HCT116 (cell line): ENCODE measurements at regions not wholly inside any gene's neighbourhood (a gene's known extent, or its start where the extent isn't known, plus 50 kb on each side); places are given as distances from the start of the nearest gene placed in this dataset.

Experiments used
- ATAC-seq: fragments of 200-7000 bp; cut with Tn5 transposase; 2 replicates; pipeline ENCODE4 v1.9.1; 2020; ENCODE audit warnings: mild to moderate bottlenecking, moderate library complexity
- BruUV-seq: library from RNA; stranded (reverse); fragments of 400-500 nt; replicated peaks from 2 replicates; lab custom pipeline; 2021; lab: Mats Ljungman, UMichigan
- CTCF ChIA-PET: fragments of 300-600 bp; sonication (Branson Sonifier 250); formaldehyde crosslinking; loops from one replicate; lab custom pipeline; 2021; ENCODE audit warnings: antibody characterized with exemption; lab: Charles Lee
- POLR2A ChIA-PET: fragments of 300-600, 350-600 bp; sonication (Branson Sonifier 250); formaldehyde crosslinking; loops from one replicate; lab custom pipeline; 2021; ENCODE audit warnings: antibody characterized with exemption; lab: Charles Lee
- RAD21 ChIA-PET, 2 experiments: fragments of 300-600 bp; sonication (Branson Sonifier 250); formaldehyde crosslinking; loops; one replicate each; lab custom pipeline; 2023; ENCODE audit warnings: low total read pairs in 2 of 2; ENCODE audit not compliant: uncharacterized antibody in 2 of 2, unreplicated experiment in 2 of 2, low non-redundant PET in 1 of 2; lab: Charles Lee
- DNase-seq: peaks from one replicate; pipeline ENCODE4 v3.0.0-alpha.2; 2010; ENCODE audit warnings: low read depth, low spot score
- H2AFZ ChIP-seq: fragments of 200-600 bp; shearing (Covaris generic), sonication (generic); 2 replicates; pipeline ENCODE4 v1.6.1; 2017; ENCODE audit warnings: low read depth, mixed run types, mixed read lengths, antibody characterized with exemption, low read length; ENCODE audit not compliant: poor library complexity, severe bottlenecking
- H3K27ac ChIP-seq: 2 replicates; pipeline ENCODE4 v1.5.1; 2012; ENCODE audit warnings: low read depth, low read length
- H3K27me3 ChIP-seq: fragments of 200-600 bp; sonication (generic); 2 replicates; pipeline ENCODE4 v1.6.1; 2016; ENCODE audit warnings: mixed run types, low read length, mixed read lengths; ENCODE audit not compliant: insufficient read depth
- H3K36me3 ChIP-seq, 2 experiments: fragments of 200-500 bp in 1 of 2; fragments of 200-600 bp in 1 of 2; sonication (Bioruptor generic) in 1 of 2; sonication (generic) in 1 of 2; 2 replicates each; pipeline versions ENCODE4 v1.5.1 to v1.6.1; 2014 to 2016; ENCODE audit warnings: low read length in 2 of 2, inconsistent platforms in 1 of 2, mixed read lengths in 1 of 2, mixed run types in 1 of 2; ENCODE audit not compliant: insufficient read depth in 2 of 2, control insufficient read depth in 1 of 2
- H3K4me1 ChIP-seq, 2 experiments: fragments of 200-600 bp in 1 of 2; sonication (generic) in 1 of 2; 2 replicates each; pipeline versions ENCODE4 v1.5.1 to v1.6.1; 2012 to 2017; ENCODE audit warnings: low read length in 2 of 2, inconsistent platforms in 1 of 2, mild to moderate bottlenecking in 1 of 2, mixed read lengths in 1 of 2, mixed run types in 1 of 2, moderate library complexity in 1 of 2; ENCODE audit not compliant: insufficient read depth in 2 of 2, control insufficient read depth in 1 of 2
- H3K4me2 ChIP-seq: fragments of 200-600 bp; sonication (generic); 2 replicates; pipeline ENCODE4 v1.6.1; 2017; ENCODE audit warnings: mixed run types, low read length, mixed read lengths
- H3K4me3 ChIP-seq, 2 experiments: fragments of 200-600 bp in 1 of 2; sonication (generic) in 1 of 2; replicated peaks in 1 of 2; 2 replicates each; pipeline ENCODE4 v1.5.1; 2011 to 2016; ENCODE audit warnings: low read length in 2 of 2, control low read depth in 1 of 2, low read depth in 1 of 2, mild to moderate bottlenecking in 1 of 2, mixed read lengths in 1 of 2, mixed run types in 1 of 2
- H3K79me2 ChIP-seq: fragments of 200-600 bp; sonication (generic); 2 replicates; pipeline ENCODE4 v1.6.1; 2017; ENCODE audit warnings: mild to moderate bottlenecking, mixed run types, low read length, moderate library complexity, mixed read lengths; ENCODE audit not compliant: insufficient read depth
- H3K9ac ChIP-seq: fragments of 200-600 bp; sonication (generic); 2 replicates; pipeline ENCODE4 v1.6.1; 2016; ENCODE audit warnings: low read length, mixed read lengths
- H3K9me2 ChIP-seq: fragments of 200-600 bp; sonication (generic), shearing (Covaris generic); 2 replicates; pipeline ENCODE4 v1.6.1; 2017; ENCODE audit warnings: mixed run types, mild to moderate bottlenecking, moderate library complexity; ENCODE audit not compliant: insufficient read depth
- H3K9me3 ChIP-seq, 2 experiments: fragments of 200-500 bp in 1 of 2; fragments of 200-600 bp in 1 of 2; sonication (Bioruptor generic) in 1 of 2; sonication (generic) in 1 of 2; 2 replicates each; pipeline ENCODE4 v1.6.1; 2014 to 2017; ENCODE audit warnings: low read length in 2 of 2, mixed read lengths in 2 of 2, inconsistent platforms in 1 of 2, low read depth in 1 of 2, mild to moderate bottlenecking in 1 of 2, mixed run types in 1 of 2, moderate library complexity in 1 of 2; ENCODE audit not compliant: control insufficient read depth in 1 of 2, insufficient read depth in 1 of 2
- H4K20me1 ChIP-seq: fragments of 200-600 bp; sonication (generic), shearing (Covaris generic); 2 replicates; pipeline ENCODE4 v1.6.1; 2017; ENCODE audit warnings: mixed run types, mild to moderate bottlenecking, moderate library complexity; ENCODE audit not compliant: insufficient read depth
- CBX3 ChIP-seq: IDR thresholded peaks from 2 replicates; pipeline ENCODE4 v1.6.1; 2012; ENCODE audit warnings: low read depth
- CEBPB ChIP-seq: IDR thresholded peaks from 2 replicates; pipeline ENCODE4 v1.6.1; 2012; ENCODE audit warnings: low read depth
- EGR1 ChIP-seq: IDR thresholded peaks from 2 replicates; pipeline ENCODE4 v1.6.1; 2012; ENCODE audit warnings: low read depth
- ELF1 ChIP-seq: IDR thresholded peaks from 2 replicates; pipeline ENCODE4 v1.6.1; 2012; ENCODE audit warnings: low read depth, borderline replicate concordance
- EZH2 ChIP-seq: fragments of 200-600 bp; sonication (generic); IDR thresholded peaks from 2 replicates; pipeline ENCODE4 v1.6.1; 2017; ENCODE audit warnings: antibody characterized with exemption, mixed run types
- EZH2phosphoT487 ChIP-seq: fragments of 200-600 bp; IDR thresholded peaks from 2 replicates; pipeline ENCODE4 v1.6.1; 2018; ENCODE audit warnings: antibody characterized with exemption, borderline replicate concordance
- FOSL1 ChIP-seq: IDR thresholded peaks from 2 replicates; pipeline ENCODE4 v1.6.1; 2012; ENCODE audit warnings: low read depth
- POLR2A ChIP-seq: IDR thresholded peaks from 2 replicates; pipeline ENCODE4 v1.7.0; 2011; ENCODE audit warnings: borderline replicate concordance; ENCODE audit not compliant: insufficient read depth, insufficient read length; ENCODE audit errors: extremely low read depth
- POLR2AphosphoS5 ChIP-seq: IDR thresholded peaks from 2 replicates; pipeline ENCODE4 v1.6.1; 2011; ENCODE audit warnings: mild to moderate bottlenecking, low read depth, low read length, moderate library complexity
- RAD21 ChIP-seq: IDR thresholded peaks from 2 replicates; pipeline ENCODE4 v1.6.1; 2012; ENCODE audit warnings: low read depth, mild to moderate bottlenecking
- REST ChIP-seq: IDR thresholded peaks from 2 replicates; pipeline ENCODE4 v1.6.1; 2012; ENCODE audit warnings: low read depth
- SIN3A ChIP-seq: IDR thresholded peaks from 2 replicates; pipeline ENCODE4 v1.6.1; 2012; ENCODE audit warnings: low read depth
- SP1 ChIP-seq: IDR thresholded peaks from 2 replicates; pipeline ENCODE4 v1.6.1; 2012; ENCODE audit warnings: low read depth
- SRF ChIP-seq: IDR thresholded peaks from 2 replicates; pipeline ENCODE4 v1.6.1; 2012; ENCODE audit warnings: low read depth
- TCF7L2 ChIP-seq: IDR thresholded peaks from 2 replicates; pipeline ENCODE4 v1.7.0; 2011; ENCODE audit warnings: borderline replicate concordance, inconsistent platforms; ENCODE audit not compliant: insufficient read depth, insufficient read length; ENCODE audit errors: extremely low read depth
- YY1 ChIP-seq: IDR thresholded peaks from 2 replicates; pipeline ENCODE4 v1.6.1; 2011; ENCODE audit warnings: low read length, low read depth, moderate library complexity, mild to moderate bottlenecking; ENCODE audit not compliant: insufficient replicate concordance; ENCODE audit errors: extremely low read depth
- ZFX ChIP-seq: fragments of 450-650 bp; IDR thresholded peaks from 2 replicates; pipeline ENCODE4 v1.6.1; 2017
- intact Hi-C: fragments of 100-400 bp; cut with micrococcal nuclease; formaldehyde crosslinking; loops from 2 replicates; pipeline ENCODE4 v1.10.0; 2022
- TF ChIP-seq, protein P1 (sequence below): IDR thresholded peaks from 2 replicates; pipeline ENCODE4 v1.6.1; 2012

- Histone ChIP-seq H3K27ac (no peak overlapping the region), H3K79me2 (no peaks in the 10 kb centered on the region), H3K36me3 (no peaks in the 10 kb centered on the region), H4K20me1 (no peaks in the 10 kb centered on the region), H3K27me3 (no peaks in the 10 kb centered on the region), H3K9ac (no peak overlapping the region), H3K4me3 (no peak overlapping the region), H3K9me3 (no peaks in the 10 kb centered on the region), H3K9me2 (no peaks in the 10 kb centered on the region), H3K4me1 (no peaks in the 10 kb centered on the region), H3K4me2 (no peak overlapping the region), H2AFZ (peak overlapping the region; percentile 3)
- TF ChIP-seq ZFX (no peak), REST (no peak), CEBPB (no peak), POLR2AphosphoS5 (no peak), CBX3 (no peak), RAD21 (no peak), YY1 (no peak), SRF (no peak), SP1 (no peak), TCF7L2 (no peak), EGR1 (no peak), ELF1 (no peak), SIN3A (no peak), FOSL1 (no peak), POLR2A (no peak), EZH2phosphoT487 (no peak), EZH2 (no peak)
- TF ChIP-seq, protein P1, sequence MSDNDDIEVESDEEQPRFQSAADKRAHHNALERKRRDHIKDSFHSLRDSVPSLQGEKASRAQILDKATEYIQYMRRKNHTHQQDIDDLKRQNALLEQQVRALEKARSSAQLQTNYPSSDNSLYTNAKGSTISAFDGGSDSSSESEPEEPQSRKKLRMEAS = no peak
- intact Hi-C loops = no loop called here
- ChIA-PET CTCF (no interaction called here), RAD21 (no interaction called here), POLR2A (no interaction called here)
- ATAC-seq (no peak), DNase-seq (no peak)
- BruUV-seq = no TSS peak
Measured at GRCh38 chr5:92779536-92779935, 801.5 kb downstream of the NR2F1-AS1 start.
